Astrocyte (in vitro differentiated cells and primary cell): ENCODE measurements at regions not wholly inside any gene's neighbourhood (a gene's known extent, or its start where the extent isn't known, plus 50 kb on each side); places are given as distances from the start of the nearest gene placed in this dataset.

Experiments used
- CTCF ChIP-seq: IDR thresholded peaks from 2 replicates; pipeline ENCODE4 v1.5.1; 2011; ENCODE audit warnings: low read depth, mild to moderate bottlenecking, inconsistent platforms, low read length, moderate library complexity; ENCODE audit not compliant: insufficient read depth
- EZH2 ChIP-seq: IDR thresholded peaks from 2 replicates; pipeline ENCODE4 v1.6.1; 2012; ENCODE audit warnings: mild to moderate bottlenecking, low read length, inconsistent platforms; ENCODE audit not compliant: insufficient read depth

DNA sequence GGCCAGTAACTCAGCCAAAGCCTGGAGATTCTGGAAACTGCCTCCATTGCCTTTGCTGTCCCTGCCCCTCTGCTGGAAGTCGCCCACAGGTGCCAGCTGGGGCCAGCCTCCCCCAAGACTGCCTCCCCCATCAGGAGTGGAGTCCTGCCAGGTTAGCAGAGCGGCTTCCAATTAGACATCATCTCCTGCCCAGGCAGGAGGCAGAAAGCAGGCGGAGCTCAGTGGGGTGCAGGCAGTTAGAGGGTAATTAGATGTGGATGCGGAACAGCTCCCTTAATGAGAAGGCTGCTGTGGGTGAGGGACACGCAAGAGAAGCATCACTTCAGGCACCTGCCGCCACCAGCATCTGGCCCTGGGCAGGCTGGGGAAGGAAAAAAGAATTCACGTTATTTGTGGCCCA is 90.9 kb upstream of the TP53I11 start:
- TF ChIP-seq EZH2 (no peak), CTCF (no peak)
